PC-9 (cell line): ENCODE measurements at regions not wholly inside any gene's neighbourhood (a gene's known extent, or its start where the extent isn't known, plus 50 kb on each side); places are given as distances from the start of the nearest gene placed in this dataset.

ENCODE experiments used
- CTCF ChIP-seq: fragments of 200-600 bp; sonication (generic); conservative IDR thresholded peaks from 2 replicates; pipeline ENCODE4 v1.6.1; 2017; ENCODE audit warnings: mixed run types, antibody characterized with exemption, mild to moderate bottlenecking, moderate library complexity
- EZH2 ChIP-seq: fragments of 200-600 bp; sonication (generic); IDR thresholded peaks from 2 replicates; pipeline ENCODE4 v1.8.0; 2017; ENCODE audit warnings: antibody characterized with exemption, low read depth

GRCh38 chr3:8423307-8423706 is 78.3 kb upstream of the LMCD1 start:
- TF ChIP-seq EZH2 (no peak), CTCF (no peak)
